Thyroid gland (tissue), 4 donors: ENCODE measurements at regions not wholly inside any gene's neighbourhood (a gene's known extent, or its start where the extent isn't known, plus 50 kb on each side); places are given as distances from the start of the nearest gene placed in this dataset.
A peak's percentile ranks its signal among the peaks of the same experiment; 100 is the strongest.
"Not testable (repeated sequence)": the region's sequence is repeated elsewhere in the genome, so short reads cannot be mapped to it uniquely, and the experiment has no call there.

ENCODE experiments used
- DNase-seq, 2 donors: peaks; one replicate each; pipeline ENCODE4 v3.0.0-alpha.2; 2019
- H3K27ac ChIP-seq, 3 donors: fragments of 200-600 bp; sonication (generic); 1 replicate in 2 of 3; 2 replicates in 1 of 3; pipeline ENCODE4 v1.5.1; 2016 to 2019; ENCODE audit warnings: mild to moderate bottlenecking in 1 of 3, moderate library complexity in 1 of 3
- H3K27me3 ChIP-seq: fragments of 200-600 bp; sonication (generic); one replicate; pipeline ENCODE4 v1.5.1; 2019
- H3K36me3 ChIP-seq, 2 donors: fragments of 200-600 bp; sonication (generic); one replicate each; pipeline ENCODE4 v1.5.1; 2016 to 2019
- H3K4me1 ChIP-seq, 2 donors: fragments of 200-600 bp; sonication (generic); one replicate each; pipeline ENCODE4 v1.5.1; 2017 to 2019
- H3K4me3 ChIP-seq, 3 donors: fragments of 200-600 bp; sonication (generic); replicated peaks in 1 of 3; 1 replicate in 2 of 3; 2 replicates in 1 of 3; pipeline ENCODE4 v1.5.1; 2016; ENCODE audit warnings: mild to moderate bottlenecking in 1 of 3
- H3K9me3 ChIP-seq: fragments of 200-600 bp; sonication (generic); one replicate; pipeline ENCODE4 v1.5.1; 2017
- POLR2A ChIP-seq, 2 donors: fragments of 450-650 bp; IDR thresholded peaks; one replicate each; pipeline ENCODE4 v1.6.1; 2017; ENCODE audit warnings: antibody characterized with exemption in 2 of 2, mild to moderate bottlenecking in 2 of 2, moderate library complexity in 1 of 2
- WGBS, 2 donors: methylation state at CpG; one replicate each; pipeline ENCODE4 v1.1.5; 2017; 5-methylcytosine and 5-hydroxymethylcytosine counted together
- intact Hi-C: fragments of 100-400 bp; cut with DNase I; formaldehyde crosslinking; loops from one replicate; pipeline ENCODE4 v1.15.1; 2023
- TF ChIP-seq, protein P1 (sequence below), 6 experiments: fragments of 200-600 bp in 3 of 6; fragments of 450-650 bp in 3 of 6; sonication (generic) in 3 of 6; IDR thresholded peaks; one replicate each; pipeline ENCODE4 v1.5.1; 2016 to 2019; ENCODE audit warnings: antibody characterized with exemption in 6 of 6, mild to moderate bottlenecking in 2 of 6, inconsistent platforms in 1 of 6, moderate library complexity in 1 of 6

DNA sequence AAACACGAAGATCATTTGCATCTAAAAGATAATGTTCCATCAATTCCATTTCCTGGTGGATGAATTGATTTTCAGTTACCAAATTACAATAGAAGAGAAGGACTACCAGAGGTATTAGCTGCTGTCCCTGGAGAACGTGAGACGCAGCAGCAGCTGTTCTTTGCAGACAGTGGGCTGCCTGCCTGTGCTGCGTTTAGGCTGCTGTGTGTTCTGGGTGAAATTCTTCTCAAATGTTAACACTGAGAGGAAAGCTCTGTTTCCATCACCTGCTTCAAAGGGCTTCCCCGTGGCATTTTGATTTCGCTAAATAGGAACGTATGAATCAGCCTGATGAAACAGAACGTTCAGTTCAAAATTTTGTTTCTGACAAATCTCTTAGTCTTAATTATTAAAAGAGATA is 362.2 kb downstream of the C6orf118 start:
- H3K4me3 ChIP-seq, result no peak overlapping the region
- intact Hi-C loops, result no loop called here
- H3K27me3 ChIP-seq, result no peaks in the 10 kb centered on the region
- no peaks in the 10 kb centered on the region for H3K9me3 ChIP-seq
- DNase-seq, result no peak
- TF ChIP-seq, protein P1, sequence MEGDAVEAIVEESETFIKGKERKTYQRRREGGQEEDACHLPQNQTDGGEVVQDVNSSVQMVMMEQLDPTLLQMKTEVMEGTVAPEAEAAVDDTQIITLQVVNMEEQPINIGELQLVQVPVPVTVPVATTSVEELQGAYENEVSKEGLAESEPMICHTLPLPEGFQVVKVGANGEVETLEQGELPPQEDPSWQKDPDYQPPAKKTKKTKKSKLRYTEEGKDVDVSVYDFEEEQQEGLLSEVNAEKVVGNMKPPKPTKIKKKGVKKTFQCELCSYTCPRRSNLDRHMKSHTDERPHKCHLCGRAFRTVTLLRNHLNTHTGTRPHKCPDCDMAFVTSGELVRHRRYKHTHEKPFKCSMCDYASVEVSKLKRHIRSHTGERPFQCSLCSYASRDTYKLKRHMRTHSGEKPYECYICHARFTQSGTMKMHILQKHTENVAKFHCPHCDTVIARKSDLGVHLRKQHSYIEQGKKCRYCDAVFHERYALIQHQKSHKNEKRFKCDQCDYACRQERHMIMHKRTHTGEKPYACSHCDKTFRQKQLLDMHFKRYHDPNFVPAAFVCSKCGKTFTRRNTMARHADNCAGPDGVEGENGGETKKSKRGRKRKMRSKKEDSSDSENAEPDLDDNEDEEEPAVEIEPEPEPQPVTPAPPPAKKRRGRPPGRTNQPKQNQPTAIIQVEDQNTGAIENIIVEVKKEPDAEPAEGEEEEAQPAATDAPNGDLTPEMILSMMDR (IDR thresholded peaks at IDR 0.05), result no peak
- no peak for TF ChIP-seq POLR2A (IDR thresholded peaks at IDR 0.05)
- no peaks in the 10 kb centered on the region for H3K36me3 ChIP-seq
- H3K27ac ChIP-seq, result no peak overlapping the region
- peaks cover 1 to 5% of the 10 kb centered on the region in 2 donors for H3K4me1 ChIP-seq
- WGBS, 2 donors, result 71 to 72% methylated on average over 8 of the region's 8 CpGs

DNA sequence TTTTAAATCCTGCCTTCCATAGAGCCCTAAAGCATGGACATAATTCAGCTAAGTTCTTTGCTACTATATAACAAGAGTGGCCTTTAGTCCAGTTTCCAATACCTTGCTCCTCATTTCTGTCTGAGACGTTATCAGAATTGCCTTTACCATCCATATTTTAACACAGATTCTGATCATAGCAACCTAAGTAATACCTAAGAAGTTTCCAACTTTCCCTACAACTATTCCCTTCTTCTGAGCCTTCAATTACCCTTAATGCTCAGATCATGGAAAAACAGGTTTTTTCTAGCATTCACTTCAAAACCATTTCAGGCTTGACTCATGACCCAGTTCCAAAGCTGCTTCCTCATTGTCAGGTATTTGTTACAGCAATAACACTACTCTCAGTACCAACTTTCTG is 367.1 kb downstream of the C6orf118 start:
- Histone ChIP-seq H3K27ac (peak overlapping the region in 1 of 3 donors; percentile 6), H3K4me1 (peaks cover 9 to 15% of the 10 kb centered on the region in 2 donors), H3K9me3 (no peaks in the 10 kb centered on the region), H3K27me3 (no peaks in the 10 kb centered on the region), H3K4me3 (no peak overlapping the region), H3K36me3 (no peaks in the 10 kb centered on the region)
- WGBS, 2 donors, result 47 to 61% methylated on average over 1 of the region's 1 CpG
- peak; percentile 8 to 16 for DNase-seq
- intact Hi-C loops, result no loop called here
- TF ChIP-seq, protein P1 (IDR thresholded peaks at IDR 0.05), result no peak
- no peak for TF ChIP-seq POLR2A (IDR thresholded peaks at IDR 0.05)

DNA sequence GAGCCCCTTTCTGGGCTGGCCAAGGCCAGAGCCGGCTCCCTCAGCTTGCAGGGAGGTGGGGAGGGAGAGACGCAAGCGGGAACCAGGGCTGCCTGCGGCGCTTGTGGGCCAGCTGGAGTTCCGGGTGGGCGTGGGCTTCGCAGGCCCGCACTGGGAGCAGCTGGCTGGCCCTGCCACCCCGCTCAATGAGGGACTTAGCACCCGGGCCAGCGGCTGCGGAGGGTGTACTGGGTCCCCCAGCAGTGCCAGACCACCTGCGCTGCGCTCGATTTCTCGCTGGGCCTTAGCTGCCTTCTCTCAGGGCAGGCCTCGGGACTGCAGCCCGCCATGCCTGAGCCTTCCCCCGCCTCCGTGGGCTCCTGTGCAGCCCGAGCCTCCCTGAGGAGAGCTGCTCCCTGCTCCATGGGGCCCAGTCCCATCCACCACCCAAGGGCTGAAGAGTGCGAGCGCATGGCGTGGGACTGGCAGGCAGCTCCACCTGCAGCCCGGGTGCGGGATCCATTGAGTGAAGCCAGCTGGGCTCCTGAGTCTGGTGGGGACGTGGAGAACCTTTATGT is 376.1 kb downstream of the C6orf118 start:
- H3K9me3 ChIP-seq, H3K36me3 ChIP-seq, DNase-seq, H3K4me3 ChIP-seq, H3K27ac ChIP-seq, intact Hi-C loops, H3K27me3 ChIP-seq, H3K4me1 ChIP-seq: not testable (repeated sequence)
- 92 to 96% methylated on average over 4 to 11 of the region's 28 CpGs for WGBS, 2 donors

DNA sequence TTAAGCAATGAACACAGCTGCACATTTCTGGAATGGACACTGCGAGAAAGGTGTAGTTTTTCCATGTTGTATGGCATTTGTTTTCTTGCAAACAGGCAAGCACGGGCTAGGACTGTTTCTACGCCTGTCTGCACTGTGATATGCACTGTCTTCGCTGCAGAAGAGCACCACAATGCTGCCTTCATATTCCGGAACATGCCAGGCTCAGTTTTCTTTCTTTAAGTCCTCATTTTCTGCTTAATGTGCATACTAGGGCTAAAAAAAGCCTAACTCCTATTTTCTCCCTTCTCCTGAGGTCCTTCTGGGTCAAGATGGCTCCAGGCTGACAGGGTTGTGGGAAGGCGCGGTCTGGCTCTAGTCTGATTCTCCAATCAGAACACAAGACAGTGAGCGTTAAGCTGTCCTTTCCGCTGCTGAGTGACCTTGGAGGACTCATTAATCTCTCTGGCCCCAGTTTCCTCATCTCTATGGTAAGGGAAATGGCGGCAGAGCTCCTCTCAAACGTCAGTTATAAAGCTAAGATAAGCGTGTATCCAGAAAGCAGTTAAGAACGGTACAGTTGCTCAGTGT is 379.9 kb downstream of the C6orf118 start:
- H3K27me3 ChIP-seq, result no peaks in the 10 kb centered on the region
- no peaks in the 10 kb centered on the region for H3K36me3 ChIP-seq
- no peak overlapping the region for H3K4me3 ChIP-seq
- TF ChIP-seq, protein P1 (IDR thresholded peaks at IDR 0.05), result no peak
- TF ChIP-seq POLR2A (IDR thresholded peaks at IDR 0.05), result no peak
- H3K4me1 ChIP-seq, result no peaks in the 10 kb centered on the region
- intact Hi-C loops, result no loop called here
- 80 to 91% methylated on average over 13 of the region's 13 CpGs for WGBS, 2 donors
- H3K27ac ChIP-seq, result no peak overlapping the region
- H3K9me3 ChIP-seq, result no peaks in the 10 kb centered on the region
- no peak for DNase-seq

DNA sequence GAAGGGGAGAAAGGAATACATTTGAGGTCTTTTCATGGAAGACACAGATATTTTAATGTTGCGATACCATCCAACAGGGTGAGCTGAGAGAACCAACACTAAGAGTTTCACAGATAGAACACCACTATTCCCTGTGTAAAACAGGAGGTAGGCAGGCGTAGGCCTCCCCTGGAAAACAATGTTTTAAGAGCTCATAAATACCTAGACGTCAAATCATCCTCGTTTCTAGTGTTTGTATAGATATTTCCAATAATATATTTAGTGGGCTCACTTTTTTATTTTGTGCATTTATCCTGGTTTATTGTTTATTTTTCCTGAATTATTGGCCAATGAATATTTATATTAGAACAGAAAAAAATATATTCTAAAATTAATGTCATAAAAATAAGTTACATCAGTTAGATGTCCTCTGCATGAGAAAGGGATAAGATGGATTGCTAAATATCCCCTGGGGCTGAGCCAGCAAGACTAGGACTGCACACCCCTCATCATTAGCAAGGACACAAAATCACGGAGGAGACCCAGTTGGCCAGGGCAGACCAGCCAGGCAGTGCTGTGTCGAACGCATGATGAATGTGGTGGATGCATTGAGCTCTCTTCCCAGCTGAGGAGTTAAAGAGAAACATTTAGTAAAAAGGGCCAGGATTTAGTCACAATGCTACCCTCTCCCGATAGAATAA is 380.5 kb downstream of the C6orf118 start:
- WGBS, 2 donors, result 71 to 79% methylated on average over 8 of the region's 8 CpGs
- Histone ChIP-seq H3K4me3 (no peak overlapping the region), H3K27me3 (no peaks in the 10 kb centered on the region), H3K9me3 (no peaks in the 10 kb centered on the region), H3K36me3 (no peaks in the 10 kb centered on the region), H3K4me1 (no peaks in the 10 kb centered on the region), H3K27ac (no peak overlapping the region)
- DNase-seq, result no peak
- intact Hi-C loops, result no loop called here
- no peak for TF ChIP-seq POLR2A (IDR thresholded peaks at IDR 0.05)
- TF ChIP-seq, protein P1 (IDR thresholded peaks at IDR 0.05), result no peak
